22Rv1 (cell line): ENCODE measurements at regions not wholly inside any gene's neighbourhood (a gene's known extent, or its start where the extent isn't known, plus 50 kb on each side); places are given as distances from the start of the nearest gene placed in this dataset.
"Not testable (repeated sequence)": the region's sequence is repeated elsewhere in the genome, so short reads cannot be mapped to it uniquely, and the experiment has no call there.

Source experiments
- ZFX ChIP-seq: fragments of 450-650 bp; IDR thresholded peaks from 2 replicates; pipeline ENCODE4 v1.6.1; 2017; ENCODE audit warnings: antibody characterized with exemption, borderline replicate concordance
- TF ChIP-seq, protein P1 (sequence below): fragments of 450-650 bp; IDR thresholded peaks from 2 replicates; pipeline ENCODE4 v1.5.1; 2017; ENCODE audit warnings: mild to moderate bottlenecking

- TF ChIP-seq, protein P1, sequence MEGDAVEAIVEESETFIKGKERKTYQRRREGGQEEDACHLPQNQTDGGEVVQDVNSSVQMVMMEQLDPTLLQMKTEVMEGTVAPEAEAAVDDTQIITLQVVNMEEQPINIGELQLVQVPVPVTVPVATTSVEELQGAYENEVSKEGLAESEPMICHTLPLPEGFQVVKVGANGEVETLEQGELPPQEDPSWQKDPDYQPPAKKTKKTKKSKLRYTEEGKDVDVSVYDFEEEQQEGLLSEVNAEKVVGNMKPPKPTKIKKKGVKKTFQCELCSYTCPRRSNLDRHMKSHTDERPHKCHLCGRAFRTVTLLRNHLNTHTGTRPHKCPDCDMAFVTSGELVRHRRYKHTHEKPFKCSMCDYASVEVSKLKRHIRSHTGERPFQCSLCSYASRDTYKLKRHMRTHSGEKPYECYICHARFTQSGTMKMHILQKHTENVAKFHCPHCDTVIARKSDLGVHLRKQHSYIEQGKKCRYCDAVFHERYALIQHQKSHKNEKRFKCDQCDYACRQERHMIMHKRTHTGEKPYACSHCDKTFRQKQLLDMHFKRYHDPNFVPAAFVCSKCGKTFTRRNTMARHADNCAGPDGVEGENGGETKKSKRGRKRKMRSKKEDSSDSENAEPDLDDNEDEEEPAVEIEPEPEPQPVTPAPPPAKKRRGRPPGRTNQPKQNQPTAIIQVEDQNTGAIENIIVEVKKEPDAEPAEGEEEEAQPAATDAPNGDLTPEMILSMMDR: not testable (repeated sequence)
- TF ChIP-seq ZFX: not testable (repeated sequence)
Measured at GRCh38 chr1:47541705-47542104, 103.9 kb downstream of the FOXD2 start.
